ENCODE measurements at regions not wholly inside any gene's neighbourhood (a gene's known extent, or its start where the extent isn't known, plus 50 kb on each side); places are given as distances from the start of the nearest gene placed in this dataset.

GRCh38 chr3:59167756-59168155 lies 117.9 kb upstream of the CFAP20DC start:
- in situ Hi-C loops (cut with HindIII; ENCODE audit: low sequenced_read_pairs), result no loop called here

GRCh38 chr3:59163953-59164352 lies 114.1 kb upstream of the CFAP20DC start:
- in situ Hi-C loops (cut with HindIII; ENCODE audit: low sequenced_read_pairs), result no loop called here

GRCh38 chr3:59161048-59161447 lies 111.2 kb upstream of the CFAP20DC start:
- in situ Hi-C loops (cut with HindIII; ENCODE audit: low sequenced_read_pairs), result no loop called here

- in situ Hi-C loops (cut with HindIII; ENCODE audit: low sequenced_read_pairs), result no loop called here
Observed at GRCh38 chr3:59160133-59160746, 110.4 kb upstream of the CFAP20DC start.

- in situ Hi-C loops (cut with HindIII; ENCODE audit: low sequenced_read_pairs), result no loop called here
Observed at GRCh38 chr3:59153648-59154047, 103.8 kb upstream of the CFAP20DC start.

- in situ Hi-C loops (cut with HindIII; ENCODE audit: low sequenced_read_pairs), result no loop called here
Observed at GRCh38 chr3:59152943-59153342, 103.1 kb upstream of the CFAP20DC start.

GRCh38 chr3:59150039-59150438 lies 100.2 kb upstream of the CFAP20DC start:
- in situ Hi-C loops (cut with HindIII; ENCODE audit: low sequenced_read_pairs), result no loop called here

- in situ Hi-C loops (cut with HindIII; ENCODE audit: low sequenced_read_pairs), result loop anchor here (10.0 kb wide), 1 partner anchor 56 kb away; no protein-coding TSS in a partner anchor
Observed at GRCh38 chr3:59149166-59149565, 99.3 kb upstream of the CFAP20DC start.

GRCh38 chr3:59143447-59143846 lies 93.6 kb upstream of the CFAP20DC start:
- in situ Hi-C loops (cut with HindIII; ENCODE audit: low sequenced_read_pairs), result loop anchor here (10.0 kb wide), 1 partner anchor 61 kb away; no protein-coding TSS in a partner anchor

GRCh38 chr3:59142556-59142955 lies 92.7 kb upstream of the CFAP20DC start:
- in situ Hi-C loops (cut with HindIII; ENCODE audit: low sequenced_read_pairs), result loop anchor here (10.0 kb wide), 1 partner anchor 62 kb away; no protein-coding TSS in a partner anchor

- in situ Hi-C loops (cut with HindIII; ENCODE audit: low sequenced_read_pairs), result no loop called here
Observed at GRCh38 chr3:59138966-59139365, 89.1 kb upstream of the CFAP20DC start.

- in situ Hi-C loops (cut with HindIII; ENCODE audit: low sequenced_read_pairs), result no loop called here
Observed at GRCh38 chr3:59137415-59137814, 87.6 kb upstream of the CFAP20DC start.

- in situ Hi-C loops (cut with HindIII; ENCODE audit: low sequenced_read_pairs), result no loop called here
Observed at GRCh38 chr3:59136081-59136480, 86.3 kb upstream of the CFAP20DC start.

- in situ Hi-C loops (cut with HindIII; ENCODE audit: low sequenced_read_pairs), result no loop called here
Observed at GRCh38 chr3:59135096-59135495, 85.3 kb upstream of the CFAP20DC start.

GRCh38 chr3:59133311-59133710 lies 83.5 kb upstream of the CFAP20DC start:
- in situ Hi-C loops (cut with HindIII; ENCODE audit: low sequenced_read_pairs), result no loop called here

GRCh38 chr3:59131016-59131766 lies 81.4 kb upstream of the CFAP20DC start:
- in situ Hi-C loops (cut with HindIII; ENCODE audit: low sequenced_read_pairs), result no loop called here

GRCh38 chr3:59128685-59129084 lies 78.9 kb upstream of the CFAP20DC start:
- in situ Hi-C loops (cut with HindIII; ENCODE audit: low sequenced_read_pairs), result no loop called here

GRCh38 chr3:59127071-59127470 lies 77.2 kb upstream of the CFAP20DC start:
- in situ Hi-C loops (cut with HindIII; ENCODE audit: low sequenced_read_pairs), result no loop called here

- in situ Hi-C loops (cut with HindIII; ENCODE audit: low sequenced_read_pairs), result no loop called here
Observed at GRCh38 chr3:59126446-59126845, 76.6 kb upstream of the CFAP20DC start.

GRCh38 chr3:59121346-59122144 lies 71.7 kb upstream of the CFAP20DC start:
- in situ Hi-C loops (cut with HindIII; ENCODE audit: low sequenced_read_pairs), result no loop called here

GRCh38 chr3:59118928-59119327 lies 69.1 kb upstream of the CFAP20DC start:
- in situ Hi-C loops (cut with HindIII; ENCODE audit: low sequenced_read_pairs), result no loop called here

- in situ Hi-C loops (cut with HindIII; ENCODE audit: low sequenced_read_pairs), result no loop called here
Observed at GRCh38 chr3:59117396-59117795, 67.6 kb upstream of the CFAP20DC start.
